ENCODE measurements at regions not wholly inside any gene's neighbourhood (a gene's known extent, or its start where the extent isn't known, plus 50 kb on each side); places are given as distances from the start of the nearest gene placed in this dataset.

GRCh38 chr7:84583331-84583730 lies 388.7 kb upstream of the SEMA3A start:
- TF ChIP-seq CBX3 (IDR thresholded peaks at IDR 0.05; ENCODE audit: borderline replicate concordance, low read depth) (no peak), SREBF1 (IDR thresholded peaks at IDR 0.05; ENCODE audit: low read length) (no peak), MTA2 (IDR thresholded peaks at IDR 0.05; ENCODE audit: low read depth) (no peak), GATAD2B (conservative IDR thresholded peaks at IDR 0.05; ENCODE audit: low read depth) (no peak), CHD1 (IDR thresholded peaks at IDR 0.05; ENCODE audit: low read depth, low read length) (no peak), MEF2A (IDR thresholded peaks at IDR 0.05; ENCODE audit: insufficient read depth, low read depth, low read length) (no peak), MXI1 (IDR thresholded peaks at IDR 0.05; ENCODE audit: low read depth, low read length) (no peak), SMAD1 (IDR thresholded peaks at IDR 0.05; ENCODE audit: low read depth, partially characterized antibody) (no peak), CHD4 (IDR thresholded peaks at IDR 0.05) (no peak)
- TF ChIP-seq, protein P1, sequence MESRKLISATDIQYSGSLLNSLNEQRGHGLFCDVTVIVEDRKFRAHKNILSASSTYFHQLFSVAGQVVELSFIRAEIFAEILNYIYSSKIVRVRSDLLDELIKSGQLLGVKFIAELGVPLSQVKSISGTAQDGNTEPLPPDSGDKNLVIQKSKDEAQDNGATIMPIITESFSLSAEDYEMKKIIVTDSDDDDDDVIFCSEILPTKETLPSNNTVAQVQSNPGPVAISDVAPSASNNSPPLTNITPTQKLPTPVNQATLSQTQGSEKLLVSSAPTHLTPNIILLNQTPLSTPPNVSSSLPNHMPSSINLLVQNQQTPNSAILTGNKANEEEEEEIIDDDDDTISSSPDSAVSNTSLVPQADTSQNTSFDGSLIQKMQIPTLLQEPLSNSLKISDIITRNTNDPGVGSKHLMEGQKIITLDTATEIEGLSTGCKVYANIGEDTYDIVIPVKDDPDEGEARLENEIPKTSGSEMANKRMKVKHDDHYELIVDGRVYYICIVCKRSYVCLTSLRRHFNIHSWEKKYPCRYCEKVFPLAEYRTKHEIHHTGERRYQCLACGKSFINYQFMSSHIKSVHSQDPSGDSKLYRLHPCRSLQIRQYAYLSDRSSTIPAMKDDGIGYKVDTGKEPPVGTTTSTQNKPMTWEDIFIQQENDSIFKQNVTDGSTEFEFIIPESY (IDR thresholded peaks at IDR 0.05), result no peak
- TF ChIP-seq, protein P2, sequence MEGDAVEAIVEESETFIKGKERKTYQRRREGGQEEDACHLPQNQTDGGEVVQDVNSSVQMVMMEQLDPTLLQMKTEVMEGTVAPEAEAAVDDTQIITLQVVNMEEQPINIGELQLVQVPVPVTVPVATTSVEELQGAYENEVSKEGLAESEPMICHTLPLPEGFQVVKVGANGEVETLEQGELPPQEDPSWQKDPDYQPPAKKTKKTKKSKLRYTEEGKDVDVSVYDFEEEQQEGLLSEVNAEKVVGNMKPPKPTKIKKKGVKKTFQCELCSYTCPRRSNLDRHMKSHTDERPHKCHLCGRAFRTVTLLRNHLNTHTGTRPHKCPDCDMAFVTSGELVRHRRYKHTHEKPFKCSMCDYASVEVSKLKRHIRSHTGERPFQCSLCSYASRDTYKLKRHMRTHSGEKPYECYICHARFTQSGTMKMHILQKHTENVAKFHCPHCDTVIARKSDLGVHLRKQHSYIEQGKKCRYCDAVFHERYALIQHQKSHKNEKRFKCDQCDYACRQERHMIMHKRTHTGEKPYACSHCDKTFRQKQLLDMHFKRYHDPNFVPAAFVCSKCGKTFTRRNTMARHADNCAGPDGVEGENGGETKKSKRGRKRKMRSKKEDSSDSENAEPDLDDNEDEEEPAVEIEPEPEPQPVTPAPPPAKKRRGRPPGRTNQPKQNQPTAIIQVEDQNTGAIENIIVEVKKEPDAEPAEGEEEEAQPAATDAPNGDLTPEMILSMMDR (IDR thresholded peaks at IDR 0.05 in 2 of 3, conservative IDR thresholded peaks at IDR 0.05 in 1 of 3; ENCODE audit: control insufficient read depth in 2 of 3, extremely low read depth in 1 of 3, insufficient read depth in 1 of 3, low read depth in 3 of 3, low read length in 3 of 3), result no peak
- TF ChIP-seq, protein P3, sequence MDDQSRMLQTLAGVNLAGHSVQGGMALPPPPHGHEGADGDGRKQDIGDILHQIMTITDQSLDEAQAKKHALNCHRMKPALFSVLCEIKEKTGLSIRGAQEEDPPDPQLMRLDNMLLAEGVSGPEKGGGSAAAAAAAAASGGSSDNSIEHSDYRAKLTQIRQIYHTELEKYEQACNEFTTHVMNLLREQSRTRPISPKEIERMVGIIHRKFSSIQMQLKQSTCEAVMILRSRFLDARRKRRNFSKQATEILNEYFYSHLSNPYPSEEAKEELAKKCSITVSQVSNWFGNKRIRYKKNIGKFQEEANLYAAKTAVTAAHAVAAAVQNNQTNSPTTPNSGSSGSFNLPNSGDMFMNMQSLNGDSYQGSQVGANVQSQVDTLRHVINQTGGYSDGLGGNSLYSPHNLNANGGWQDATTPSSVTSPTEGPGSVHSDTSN (IDR thresholded peaks at IDR 0.05; ENCODE audit: insufficient replicate concordance, low read depth, low read length), result no peak

Measured in GM12878 (cell line).